ENCODE measurements at regions not wholly inside any gene's neighbourhood (a gene's known extent, or its start where the extent isn't known, plus 50 kb on each side); places are given as distances from the start of the nearest gene placed in this dataset.

GRCh38 chr14:38877744-38878388 is 225.2 kb downstream of the SEC23A start:
- Mint-ChIP-seq H3K4me3 (no peak overlapping the region), H3K27ac (no peak overlapping the region), H3K9me3 (peaks cover 0 to 2% (median 0%) of the 10 kb centered on the region in 7 donors), H3K4me1 (peaks cover 2% of the 10 kb centered on the region), H3K36me3 (no peaks in the 10 kb centered on the region), H3K27me3 (ENCODE audit: low read depth in 3 of 3) (peaks cover 0 to 3% (median 2%) of the 10 kb centered on the region in 3 donors)
- Histone ChIP-seq H3K27me3 (ENCODE audit: control insufficient read depth in 2 of 2, insufficient read depth in 2 of 2, low read length in 2 of 2) (no peaks in the 10 kb centered on the region), H2AFZ (ENCODE audit: insufficient read depth, low read depth, low read length, poor library complexity, severe bottlenecking) (no peak overlapping the region), H3K4me1 (ENCODE audit: control insufficient read depth in 1 of 2, insufficient read depth in 2 of 2, low read length in 2 of 2) (peaks cover 20 to 22% of the 10 kb centered on the region in 2 donors), H3K4me2 (replicated peaks; ENCODE audit: extremely low read depth, low read length, poor library complexity, severe bottlenecking) (no peak overlapping the region), H3K27ac (ENCODE audit: low read depth in 1 of 2, low read length in 2 of 2) (no peak overlapping the region), H3K4me3 (replicated peaks in 1 of 3; ENCODE audit: low read depth in 2 of 3, low read length in 3 of 3) (no peak overlapping the region), H3K9me3 (replicated peaks in 1 of 2; ENCODE audit: control insufficient read depth in 1 of 2, insufficient read depth in 1 of 2, low read length in 2 of 2) (no peaks in the 10 kb centered on the region), H4K20me1 (ENCODE audit: insufficient read depth, low read length) (no peaks in the 10 kb centered on the region), H3K9ac (ENCODE audit: insufficient read depth, low read length, poor library complexity, severe bottlenecking) (no peak overlapping the region), H3K36me3 (replicated peaks in 1 of 2; ENCODE audit: control insufficient read depth in 1 of 2, insufficient read depth in 2 of 2, low read length in 2 of 2) (no peaks in the 10 kb centered on the region), H3K79me2 (ENCODE audit: insufficient read depth, low read length) (no peaks in the 10 kb centered on the region)
- DNase-seq = no peak
- intact Hi-C loops (cut with micrococcal nuclease) = no loop called here
- no peak for TF ChIP-seq CTCF (IDR thresholded peaks at IDR 0.05)
- WGBS (ENCODE audit: insufficient coverage) = 64% methylated on average over 3 of the region's 3 CpGs

- Histone ChIP-seq H3K4me2 (replicated peaks; ENCODE audit: extremely low read depth, low read length, poor library complexity, severe bottlenecking) (peak overlapping the region; percentile 33), H2AFZ (ENCODE audit: insufficient read depth, low read depth, low read length, poor library complexity, severe bottlenecking) (no peak overlapping the region), H4K20me1 (ENCODE audit: insufficient read depth, low read length) (no peaks in the 10 kb centered on the region), H3K36me3 (replicated peaks in 1 of 2; ENCODE audit: control insufficient read depth in 1 of 2, insufficient read depth in 2 of 2, low read length in 2 of 2) (no peaks in the 10 kb centered on the region), H3K27me3 (ENCODE audit: control insufficient read depth in 2 of 2, insufficient read depth in 2 of 2, low read length in 2 of 2) (no peaks in the 10 kb centered on the region), H3K79me2 (ENCODE audit: insufficient read depth, low read length) (no peaks in the 10 kb centered on the region), H3K9ac (ENCODE audit: insufficient read depth, low read length, poor library complexity, severe bottlenecking) (no peak overlapping the region), H3K27ac (ENCODE audit: low read depth in 1 of 2, low read length in 2 of 2) (peak overlapping the region in 1 of 2 donors; percentile 58), H3K4me3 (replicated peaks in 1 of 3; ENCODE audit: low read depth in 2 of 3, low read length in 3 of 3) (peak overlapping the region in 1 of 3 experiments; percentile 29), H3K9me3 (replicated peaks in 1 of 2; ENCODE audit: control insufficient read depth in 1 of 2, insufficient read depth in 1 of 2, low read length in 2 of 2) (no peaks in the 10 kb centered on the region), H3K4me1 (ENCODE audit: control insufficient read depth in 1 of 2, insufficient read depth in 2 of 2, low read length in 2 of 2) (peaks cover 20 to 22% of the 10 kb centered on the region in 2 donors)
- DNase-seq = no peak
- peaks cover 0 to 2% (median 0%) of the 10 kb centered on the region in 7 donors for H3K9me3 Mint-ChIP-seq
- H3K36me3 Mint-ChIP-seq = no peaks in the 10 kb centered on the region
- H3K27me3 Mint-ChIP-seq (ENCODE audit: low read depth in 3 of 3) = peaks cover 0 to 3% (median 0%) of the 10 kb centered on the region in 3 donors
- no peak overlapping the region for H3K27ac Mint-ChIP-seq
- H3K4me3 Mint-ChIP-seq = no peak overlapping the region
- no CpG with 5 or more reads among the region's 2 CpGs for WGBS (ENCODE audit: insufficient coverage)
- H3K4me1 Mint-ChIP-seq = no peaks in the 10 kb centered on the region
- no peak for TF ChIP-seq CTCF (IDR thresholded peaks at IDR 0.05)
- intact Hi-C loops (cut with micrococcal nuclease) = no loop called here
Observed at GRCh38 chr14:38874721-38875120, 228.3 kb downstream of the SEC23A start.
